ENCODE measurements at regions not wholly inside any gene's neighbourhood (a gene's known extent, or its start where the extent isn't known, plus 50 kb on each side); places are given as distances from the start of the nearest gene placed in this dataset.
"Not testable (repeated sequence)": the region's sequence is repeated elsewhere in the genome, so short reads cannot be mapped to it uniquely, and the experiment has no call there.

DNA sequence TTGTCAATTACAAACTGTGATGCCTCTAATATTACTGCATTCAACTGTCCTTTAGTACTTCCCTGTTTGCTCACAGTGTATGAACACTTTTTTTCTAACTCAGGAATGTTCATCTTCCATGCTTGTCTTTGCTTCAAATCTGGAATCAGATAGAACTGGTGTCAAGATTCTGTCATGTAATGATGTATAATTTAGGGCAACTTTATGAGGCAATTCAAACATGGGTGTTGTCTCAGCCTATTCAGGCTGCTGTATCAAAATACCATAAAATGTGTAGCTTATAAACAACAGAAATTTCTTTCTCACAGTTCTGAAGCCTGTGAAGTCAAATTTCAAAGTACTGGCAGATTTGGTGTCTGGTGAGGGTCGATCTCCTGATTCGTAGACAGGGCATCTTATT lies 1012.9 kb downstream of the RAB28 start (continued):
- TF ChIP-seq, protein P1, sequence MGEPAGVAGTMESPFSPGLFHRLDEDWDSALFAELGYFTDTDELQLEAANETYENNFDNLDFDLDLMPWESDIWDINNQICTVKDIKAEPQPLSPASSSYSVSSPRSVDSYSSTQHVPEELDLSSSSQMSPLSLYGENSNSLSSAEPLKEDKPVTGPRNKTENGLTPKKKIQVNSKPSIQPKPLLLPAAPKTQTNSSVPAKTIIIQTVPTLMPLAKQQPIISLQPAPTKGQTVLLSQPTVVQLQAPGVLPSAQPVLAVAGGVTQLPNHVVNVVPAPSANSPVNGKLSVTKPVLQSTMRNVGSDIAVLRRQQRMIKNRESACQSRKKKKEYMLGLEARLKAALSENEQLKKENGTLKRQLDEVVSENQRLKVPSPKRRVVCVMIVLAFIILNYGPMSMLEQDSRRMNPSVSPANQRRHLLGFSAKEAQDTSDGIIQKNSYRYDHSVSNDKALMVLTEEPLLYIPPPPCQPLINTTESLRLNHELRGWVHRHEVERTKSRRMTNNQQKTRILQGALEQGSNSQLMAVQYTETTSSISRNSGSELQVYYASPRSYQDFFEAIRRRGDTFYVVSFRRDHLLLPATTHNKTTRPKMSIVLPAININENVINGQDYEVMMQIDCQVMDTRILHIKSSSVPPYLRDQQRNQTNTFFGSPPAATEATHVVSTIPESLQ (CRISPR knock-in tag; IDR thresholded peaks at IDR 0.05): no peak
- no peak for TF ChIP-seq CBFB (CRISPR knock-in tag; IDR thresholded peaks at IDR 0.05; ENCODE audit: low read depth)
- TF ChIP-seq, protein P2, sequence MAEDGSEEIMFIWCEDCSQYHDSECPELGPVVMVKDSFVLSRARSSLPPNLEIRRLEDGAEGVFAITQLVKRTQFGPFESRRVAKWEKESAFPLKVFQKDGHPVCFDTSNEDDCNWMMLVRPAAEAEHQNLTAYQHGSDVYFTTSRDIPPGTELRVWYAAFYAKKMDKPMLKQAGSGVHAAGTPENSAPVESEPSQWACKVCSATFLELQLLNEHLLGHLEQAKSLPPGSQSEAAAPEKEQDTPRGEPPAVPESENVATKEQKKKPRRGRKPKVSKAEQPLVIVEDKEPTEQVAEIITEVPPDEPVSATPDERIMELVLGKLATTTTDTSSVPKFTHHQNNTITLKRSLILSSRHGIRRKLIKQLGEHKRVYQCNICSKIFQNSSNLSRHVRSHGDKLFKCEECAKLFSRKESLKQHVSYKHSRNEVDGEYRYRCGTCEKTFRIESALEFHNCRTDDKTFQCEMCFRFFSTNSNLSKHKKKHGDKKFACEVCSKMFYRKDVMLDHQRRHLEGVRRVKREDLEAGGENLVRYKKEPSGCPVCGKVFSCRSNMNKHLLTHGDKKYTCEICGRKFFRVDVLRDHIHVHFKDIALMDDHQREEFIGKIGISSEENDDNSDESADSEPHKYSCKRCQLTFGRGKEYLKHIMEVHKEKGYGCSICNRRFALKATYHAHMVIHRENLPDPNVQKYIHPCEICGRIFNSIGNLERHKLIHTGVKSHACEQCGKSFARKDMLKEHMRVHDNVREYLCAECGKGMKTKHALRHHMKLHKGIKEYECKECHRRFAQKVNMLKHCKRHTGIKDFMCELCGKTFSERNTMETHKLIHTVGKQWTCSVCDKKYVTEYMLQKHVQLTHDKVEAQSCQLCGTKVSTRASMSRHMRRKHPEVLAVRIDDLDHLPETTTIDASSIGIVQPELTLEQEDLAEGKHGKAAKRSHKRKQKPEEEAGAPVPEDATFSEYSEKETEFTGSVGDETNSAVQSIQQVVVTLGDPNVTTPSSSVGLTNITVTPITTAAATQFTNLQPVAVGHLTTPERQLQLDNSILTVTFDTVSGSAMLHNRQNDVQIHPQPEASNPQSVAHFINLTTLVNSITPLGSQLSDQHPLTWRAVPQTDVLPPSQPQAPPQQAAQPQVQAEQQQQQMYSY (CRISPR knock-in tag; IDR thresholded peaks at IDR 0.05): no peak
- TF ChIP-seq ZNF423 (CRISPR knock-in tag; IDR thresholded peaks at IDR 0.05): no peak

DNA sequence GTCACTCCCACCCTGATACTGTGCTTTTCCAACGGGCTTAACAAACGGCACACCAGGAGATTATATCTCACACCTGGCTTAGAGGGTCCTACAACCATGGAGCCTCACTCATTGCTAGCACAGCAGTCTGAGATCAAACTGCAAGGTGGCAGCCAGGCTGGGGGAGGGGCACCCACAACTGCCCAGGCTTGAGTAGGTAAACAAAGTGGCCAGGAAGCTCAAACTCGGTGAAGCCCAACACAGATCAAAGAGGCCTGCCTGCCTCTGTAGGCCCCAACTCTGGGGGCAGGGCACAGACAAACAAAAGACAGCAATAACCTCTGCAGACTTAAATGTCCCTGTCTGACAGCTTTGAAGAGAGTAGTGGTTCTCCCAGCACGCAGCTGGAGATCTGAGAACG lies 1022.6 kb downstream of the RAB28 start:
- ATAC-seq; H3K4me3 Mint-ChIP-seq; CTCF ChIA-PET; POLR2A ChIA-PET; H3K4me1 Mint-ChIP-seq; H3K27ac Mint-ChIP-seq; H3K27me3 Mint-ChIP-seq (ENCODE audit: low read depth); DNase-seq (ENCODE audit: low spot score): not testable (repeated sequence)
- H3K9me3 Mint-ChIP-seq: peaks cover 70% of the 10 kb centered on the region
- H3K36me3 Mint-ChIP-seq: peaks cover 48% of the 10 kb centered on the region

DNA sequence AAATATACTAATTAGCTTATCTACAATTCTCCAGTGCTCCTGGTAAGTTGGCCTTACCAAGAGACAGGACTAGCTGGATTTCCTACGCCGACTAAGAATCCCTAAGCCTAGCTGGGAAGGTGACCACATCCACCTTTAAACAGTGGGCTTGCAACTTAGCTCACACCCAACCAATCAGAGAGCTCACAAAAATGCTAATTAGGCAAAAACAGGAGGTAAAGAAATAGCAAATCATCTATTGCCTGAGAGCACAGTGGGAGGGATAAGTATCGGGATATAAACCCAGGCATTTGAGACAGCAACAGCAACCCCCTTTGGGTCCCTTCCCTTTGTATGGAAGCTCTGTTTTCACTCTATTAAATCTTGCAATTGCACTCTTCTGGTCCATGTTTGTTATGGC lies 1025.0 kb downstream of the RAB28 start:
- Mint-ChIP-seq H3K36me3 (peaks cover 42% of the 10 kb centered on the region), H3K4me1 (no peaks in the 10 kb centered on the region), H3K9me3 (peaks cover 63% of the 10 kb centered on the region), H3K27me3 (ENCODE audit: low read depth) (no peaks in the 10 kb centered on the region; the same call in 1 of the 2 replicates), H3K4me3 (no peak overlapping the region), H3K27ac (no peak overlapping the region)
- ChIA-PET CTCF (interaction anchor here (0.6 kb wide), 1 partner anchor 18 kb away, joined by 3 read pairs; no protein-coding TSS in a partner anchor), POLR2A (no interaction called here)
- DNase-seq (ENCODE audit: low spot score) (no peak), ATAC-seq (no peak)
- TF ChIP-seq, protein P3, sequence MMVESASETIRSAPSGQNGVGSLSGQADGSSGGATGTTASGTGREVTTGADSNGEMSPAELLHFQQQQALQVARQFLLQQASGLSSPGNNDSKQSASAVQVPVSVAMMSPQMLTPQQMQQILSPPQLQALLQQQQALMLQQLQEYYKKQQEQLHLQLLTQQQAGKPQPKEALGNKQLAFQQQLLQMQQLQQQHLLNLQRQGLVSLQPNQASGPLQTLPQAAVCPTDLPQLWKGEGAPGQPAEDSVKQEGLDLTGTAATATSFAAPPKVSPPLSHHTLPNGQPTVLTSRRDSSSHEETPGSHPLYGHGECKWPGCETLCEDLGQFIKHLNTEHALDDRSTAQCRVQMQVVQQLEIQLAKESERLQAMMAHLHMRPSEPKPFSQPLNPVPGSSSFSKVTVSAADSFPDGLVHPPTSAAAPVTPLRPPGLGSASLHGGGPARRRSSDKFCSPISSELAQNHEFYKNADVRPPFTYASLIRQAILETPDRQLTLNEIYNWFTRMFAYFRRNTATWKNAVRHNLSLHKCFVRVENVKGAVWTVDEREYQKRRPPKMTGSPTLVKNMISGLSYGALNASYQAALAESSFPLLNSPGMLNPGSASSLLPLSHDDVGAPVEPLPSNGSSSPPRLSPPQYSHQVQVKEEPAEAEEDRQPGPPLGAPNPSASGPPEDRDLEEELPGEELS (CRISPR knock-in tag; IDR thresholded peaks at IDR 0.05): no peak
- no peak for TF ChIP-seq SOX15 (CRISPR knock-in tag; IDR thresholded peaks at IDR 0.05)
- TF ChIP-seq, protein P4, sequence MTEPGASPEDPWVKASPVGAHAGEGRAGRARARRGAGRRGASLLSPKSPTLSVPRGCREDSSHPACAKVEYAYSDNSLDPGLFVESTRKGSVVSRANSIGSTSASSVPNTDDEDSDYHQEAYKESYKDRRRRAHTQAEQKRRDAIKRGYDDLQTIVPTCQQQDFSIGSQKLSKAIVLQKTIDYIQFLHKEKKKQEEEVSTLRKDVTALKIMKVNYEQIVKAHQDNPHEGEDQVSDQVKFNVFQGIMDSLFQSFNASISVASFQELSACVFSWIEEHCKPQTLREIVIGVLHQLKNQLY (CRISPR knock-in tag; IDR thresholded peaks at IDR 0.05): no peak
- TF ChIP-seq ZNF121 (CRISPR knock-in tag; IDR thresholded peaks at IDR 0.05): no peak
- no peak for TF ChIP-seq ZNF232 (CRISPR knock-in tag; IDR thresholded peaks at IDR 0.05)
- TF ChIP-seq MYBL2 (CRISPR knock-in tag; IDR thresholded peaks at IDR 0.05): no peak
- TF ChIP-seq JUN (CRISPR knock-in tag; IDR thresholded peaks at IDR 0.05): no peak
- no peak for TF ChIP-seq ZNF219 (CRISPR knock-in tag; IDR thresholded peaks at IDR 0.05; ENCODE audit: borderline replicate concordance)
- no peak for TF ChIP-seq MXD4 (CRISPR knock-in tag; IDR thresholded peaks at IDR 0.05; ENCODE audit: borderline replicate concordance)
- TF ChIP-seq TEAD4 (CRISPR knock-in tag; IDR thresholded peaks at IDR 0.05): no peak
- no peak for TF ChIP-seq NFATC4 (CRISPR knock-in tag; IDR thresholded peaks at IDR 0.05)
- no peak for TF ChIP-seq GRHL2 (CRISPR knock-in tag; IDR thresholded peaks at IDR 0.05; ENCODE audit: insufficient replicate concordance, severe bottlenecking)
- no peak for TF ChIP-seq ELF4 (CRISPR knock-in tag; IDR thresholded peaks at IDR 0.05; ENCODE audit: low read depth)
